Mesenchymal stem cell (in vitro differentiated cells and primary cell): ENCODE measurements at regions not wholly inside any gene's neighbourhood (a gene's known extent, or its start where the extent isn't known, plus 50 kb on each side); places are given as distances from the start of the nearest gene placed in this dataset.

Experiments used
- DNase-seq: peaks from one replicate; pipeline ENCODE4 v3.0.0-alpha.2; 2013
- H2AFZ ChIP-seq: one replicate; pipeline ENCODE4 v1.6.1; 2013; ENCODE audit warnings: low read depth, mild to moderate bottlenecking, control low read depth, inconsistent platforms, low read length, moderate library complexity
- H2AK5ac ChIP-seq: 2 replicates; pipeline ENCODE4 v1.6.1; 2013; ENCODE audit warnings: low read length, moderate library complexity, mild to moderate bottlenecking, inconsistent platforms; ENCODE audit not compliant: severe bottlenecking
- H2BK120ac ChIP-seq: one replicate; pipeline ENCODE4 v1.6.1; 2013; ENCODE audit warnings: low read depth, mild to moderate bottlenecking, inconsistent platforms, low read length, moderate library complexity
- H2BK12ac ChIP-seq, 2 experiments: one replicate each; pipeline ENCODE4 v1.6.1; 2013; ENCODE audit warnings: inconsistent platforms in 2 of 2, low read length in 2 of 2, mild to moderate bottlenecking in 2 of 2, moderate library complexity in 2 of 2, control low read depth in 1 of 2
- H2BK15ac ChIP-seq: one replicate; pipeline ENCODE4 v1.6.1; 2013; ENCODE audit warnings: mild to moderate bottlenecking, low read depth, inconsistent platforms; ENCODE audit not compliant: poor library complexity, severe bottlenecking
- H2BK5ac ChIP-seq: 2 replicates; pipeline ENCODE4 v1.6.1; 2013; ENCODE audit warnings: low read depth, mild to moderate bottlenecking, low read length, control low read depth, inconsistent platforms; ENCODE audit not compliant: poor library complexity, severe bottlenecking
- H3K14ac ChIP-seq, 2 experiments: one replicate each; pipeline ENCODE4 v1.6.1; 2013; ENCODE audit warnings: inconsistent platforms in 2 of 2, low read length in 2 of 2, control low read depth in 1 of 2, mild to moderate bottlenecking in 1 of 2, moderate library complexity in 1 of 2
- H3K18ac ChIP-seq, 2 experiments: one replicate each; pipeline ENCODE4 v1.6.1; 2013; ENCODE audit warnings: inconsistent platforms in 2 of 2, low read length in 2 of 2, control low read depth in 1 of 2, low read depth in 1 of 2, mild to moderate bottlenecking in 1 of 2
- H3K23ac ChIP-seq, 2 experiments: one replicate each; pipeline ENCODE4 v1.6.1; 2013; ENCODE audit warnings: inconsistent platforms in 2 of 2, low read length in 2 of 2, mild to moderate bottlenecking in 2 of 2, moderate library complexity in 2 of 2, control low read depth in 1 of 2
- H3K27ac ChIP-seq: 2 replicates; pipeline ENCODE4 v1.5.1; 2013; ENCODE audit warnings: mild to moderate bottlenecking, moderate library complexity, low read length, control low read depth, inconsistent platforms; ENCODE audit not compliant: poor library complexity, severe bottlenecking
- H3K27me3 ChIP-seq, 2 experiments: 2 replicates each; pipeline versions ENCODE4 v1.6.1 to v1.7.0; 2013; ENCODE audit warnings: low read length in 2 of 2, mild to moderate bottlenecking in 2 of 2, moderate library complexity in 2 of 2, control low read depth in 1 of 2, inconsistent platforms in 1 of 2; ENCODE audit not compliant: control insufficient read depth in 1 of 2, insufficient read depth in 1 of 2
- H3K36me3 ChIP-seq, 2 experiments: 2 replicates each; pipeline versions ENCODE4 v1.6.1 to v1.7.0; 2013; ENCODE audit warnings: low read length in 2 of 2, control low read depth in 1 of 2, inconsistent platforms in 1 of 2, low read depth in 1 of 2, mild to moderate bottlenecking in 1 of 2; ENCODE audit not compliant: insufficient read depth in 2 of 2, control insufficient read depth in 1 of 2
- H3K4ac ChIP-seq, 2 experiments: one replicate each; pipeline ENCODE4 v1.6.1; 2013; ENCODE audit warnings: inconsistent platforms in 2 of 2, low read length in 2 of 2, mild to moderate bottlenecking in 2 of 2, moderate library complexity in 2 of 2, control low read depth in 1 of 2, low read depth in 1 of 2
- H3K4me1 ChIP-seq: 2 replicates; pipeline ENCODE4 v1.6.1; 2013; ENCODE audit warnings: low read depth, low read length, control low read depth; ENCODE audit not compliant: control insufficient read depth, insufficient read depth
- H3K4me2 ChIP-seq: 2 replicates; pipeline ENCODE4 v1.6.1; 2013; ENCODE audit warnings: low read length, mild to moderate bottlenecking, inconsistent platforms; ENCODE audit not compliant: poor library complexity, severe bottlenecking
- H3K4me3 ChIP-seq, 2 experiments: 2 replicates each; pipeline versions ENCODE4 v1.5.1 to v1.7.0; 2013; ENCODE audit warnings: low read length in 2 of 2, mild to moderate bottlenecking in 2 of 2, control low read depth in 1 of 2, low read depth in 1 of 2; ENCODE audit not compliant: insufficient read depth in 1 of 2
- H3K79me1 ChIP-seq: replicated peaks from 2 replicates; pipeline ENCODE4 v1.6.1; 2013; ENCODE audit warnings: mild to moderate bottlenecking, control low read depth, low read length, inconsistent platforms; ENCODE audit not compliant: poor library complexity, severe bottlenecking
- H3K9ac ChIP-seq: 2 replicates; pipeline ENCODE4 v1.7.0; 2013; ENCODE audit warnings: mild to moderate bottlenecking, low read length, moderate library complexity
- H3K9me3 ChIP-seq: 2 replicates; pipeline ENCODE4 v1.7.0; 2013; ENCODE audit warnings: mild to moderate bottlenecking, low read length; ENCODE audit not compliant: control insufficient read depth
- H4K8ac ChIP-seq: one replicate; pipeline ENCODE4 v1.6.1; 2013; ENCODE audit warnings: inconsistent platforms, mild to moderate bottlenecking, low read length, moderate library complexity
- H4K91ac ChIP-seq: one replicate; pipeline ENCODE4 v1.6.1; 2013; ENCODE audit warnings: mild to moderate bottlenecking, low read length, inconsistent platforms
- WGBS: methylation state at CpG from one replicate; pipeline ENCODE4 v1.1.7; 2013; ENCODE audit warnings: mixed read lengths; 5-methylcytosine and 5-hydroxymethylcytosine counted together

- H4K91ac ChIP-seq: no peak overlapping the region
- H2BK12ac ChIP-seq: no peak overlapping the region
- no peaks in the 10 kb centered on the region for H3K79me1 ChIP-seq
- no peaks in the 10 kb centered on the region for H3K4me1 ChIP-seq
- no peak overlapping the region for H2AFZ ChIP-seq
- no peak overlapping the region for H3K23ac ChIP-seq
- no peaks in the 10 kb centered on the region for H3K36me3 ChIP-seq
- no peak overlapping the region for H2BK5ac ChIP-seq
- DNase-seq: no peak
- no peak overlapping the region for H2BK15ac ChIP-seq
- H2BK120ac ChIP-seq: no peak overlapping the region
- H2AK5ac ChIP-seq: no peak overlapping the region
- H3K27me3 ChIP-seq: peaks cover 0 to 15% of the 10 kb centered on the region in 2 experiments
- WGBS: 80% methylated on average over 5 of the region's 5 CpGs
- H3K4ac ChIP-seq: no peak overlapping the region
- H3K4me2 ChIP-seq: no peak overlapping the region
- H3K4me3 ChIP-seq: no peak overlapping the region
- H3K18ac ChIP-seq: no peak overlapping the region
- no peak overlapping the region for H4K8ac ChIP-seq
- no peaks in the 10 kb centered on the region for H3K9me3 ChIP-seq
- H3K9ac ChIP-seq: no peak overlapping the region
- H3K14ac ChIP-seq: no peak overlapping the region
- H3K27ac ChIP-seq: no peak overlapping the region
Measured at GRCh38 chr5:6177926-6178325, 200.4 kb downstream of the MED10 start.

GRCh38 chr5:6176102-6176693 is 202.1 kb downstream of the MED10 start:
- Histone ChIP-seq H3K27ac (no peak overlapping the region), H2BK12ac (no peak overlapping the region), H3K27me3 (peaks cover 0 to 15% of the 10 kb centered on the region in 2 experiments), H3K4me2 (no peak overlapping the region), H3K4ac (no peak overlapping the region), H3K18ac (no peak overlapping the region), H2BK120ac (no peak overlapping the region), H3K4me1 (no peaks in the 10 kb centered on the region), H3K23ac (no peak overlapping the region), H2BK15ac (no peak overlapping the region), H3K14ac (no peak overlapping the region), H4K8ac (no peak overlapping the region), H3K9me3 (no peaks in the 10 kb centered on the region), H2AK5ac (no peak overlapping the region), H2BK5ac (no peak overlapping the region), H3K9ac (no peak overlapping the region), H3K36me3 (no peaks in the 10 kb centered on the region), H2AFZ (no peak overlapping the region), H4K91ac (no peak overlapping the region), H3K4me3 (no peak overlapping the region), H3K79me1 (no peaks in the 10 kb centered on the region)
- DNase-seq: no peak
- 57% methylated on average over 5 of the region's 5 CpGs for WGBS

GRCh38 chr5:6175172-6175854 is 203.0 kb downstream of the MED10 start:
- H3K27ac ChIP-seq: no peak overlapping the region
- no peak overlapping the region for H2BK5ac ChIP-seq
- H3K4ac ChIP-seq: no peak overlapping the region
- WGBS: 62% methylated on average over 6 of the region's 6 CpGs
- H3K9ac ChIP-seq: no peak overlapping the region
- DNase-seq: no peak
- no peak overlapping the region for H3K4me3 ChIP-seq
- no peak overlapping the region for H2BK15ac ChIP-seq
- peaks cover 0 to 15% of the 10 kb centered on the region in 2 experiments for H3K27me3 ChIP-seq
- H3K23ac ChIP-seq: no peak overlapping the region
- H2AFZ ChIP-seq: no peak overlapping the region
- H3K14ac ChIP-seq: no peak overlapping the region
- H3K4me2 ChIP-seq: no peak overlapping the region
- H3K18ac ChIP-seq: no peak overlapping the region
- H2BK12ac ChIP-seq: no peak overlapping the region
- no peak overlapping the region for H4K91ac ChIP-seq
- no peak overlapping the region for H2BK120ac ChIP-seq
- H2AK5ac ChIP-seq: no peak overlapping the region
- H3K4me1 ChIP-seq: no peaks in the 10 kb centered on the region
- no peaks in the 10 kb centered on the region for H3K79me1 ChIP-seq
- H3K36me3 ChIP-seq: no peaks in the 10 kb centered on the region
- no peak overlapping the region for H4K8ac ChIP-seq
- no peaks in the 10 kb centered on the region for H3K9me3 ChIP-seq

- H3K27ac ChIP-seq: no peak overlapping the region
- no peak overlapping the region for H3K18ac ChIP-seq
- no peak overlapping the region for H2BK5ac ChIP-seq
- no peaks in the 10 kb centered on the region for H3K36me3 ChIP-seq
- H3K4me1 ChIP-seq: no peaks in the 10 kb centered on the region
- H3K4me3 ChIP-seq: no peak overlapping the region
- no peak overlapping the region for H2AK5ac ChIP-seq
- no peak overlapping the region for H4K8ac ChIP-seq
- no peak overlapping the region for H2BK120ac ChIP-seq
- no peak overlapping the region for H4K91ac ChIP-seq
- no peaks in the 10 kb centered on the region for H3K79me1 ChIP-seq
- no peaks in the 10 kb centered on the region for H3K9me3 ChIP-seq
- no peak overlapping the region for H2BK12ac ChIP-seq
- no peaks in the 10 kb centered on the region for H3K27me3 ChIP-seq
- H3K4ac ChIP-seq: no peak overlapping the region
- no peak overlapping the region for H3K9ac ChIP-seq
- no peak overlapping the region for H2AFZ ChIP-seq
- H3K4me2 ChIP-seq: no peak overlapping the region
- H2BK15ac ChIP-seq: no peak overlapping the region
- no peak for DNase-seq
- no peak overlapping the region for H3K14ac ChIP-seq
- no peak overlapping the region for H3K23ac ChIP-seq
- 78% methylated on average over 4 of the region's 4 CpGs for WGBS
Measured at GRCh38 chr5:6169660-6170059, 208.7 kb downstream of the MED10 start.
